ENCODE measurements at regions not wholly inside any gene's neighbourhood (a gene's known extent, or its start where the extent isn't known, plus 50 kb on each side); places are given as distances from the start of the nearest gene placed in this dataset.
"Not testable (repeated sequence)": the region's sequence is repeated elsewhere in the genome, so short reads cannot be mapped to it uniquely, and the experiment has no call there.

DNA sequence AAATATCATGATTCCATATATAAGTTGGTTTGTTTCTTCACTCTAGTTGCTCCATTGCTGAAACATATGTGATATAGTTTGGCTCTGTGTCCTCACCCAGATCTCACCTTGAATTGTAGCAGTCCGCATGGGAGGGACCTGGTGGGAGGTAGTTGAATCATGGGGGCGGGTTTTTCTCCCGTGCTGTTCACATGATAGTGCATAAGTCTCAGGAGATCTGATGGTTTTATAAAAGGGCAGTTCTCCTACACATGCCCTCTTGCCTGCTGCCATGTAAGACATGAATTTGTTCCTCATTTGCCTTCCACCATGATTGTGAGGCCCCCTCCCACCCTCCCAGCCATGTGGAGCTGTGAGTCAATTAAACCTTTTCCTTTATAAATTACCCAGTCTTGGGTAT, 915.5 kb downstream of the KCNJ2 start:
- Mint-ChIP-seq H3K9me3 (peaks cover 0 to 18% (median 5%) of the 10 kb centered on the region in 5 donors), H3K4me1 (no peaks in the 10 kb centered on the region), H3K36me3 (no peaks in the 10 kb centered on the region), H3K27ac (no peak overlapping the region), H3K4me3 (no peak overlapping the region), H3K27me3 (no peaks in the 10 kb centered on the region)
- Histone ChIP-seq H3K27me3 (ENCODE audit: insufficient read depth, low read length, poor library complexity, severe bottlenecking) (no peaks in the 10 kb centered on the region), H3K4me1 (ENCODE audit: insufficient read depth, low read length) (no peaks in the 10 kb centered on the region), H3K9me3 (ENCODE audit: low read length) (no peaks in the 10 kb centered on the region), H3K4me3 (ENCODE audit: low read length) (no peak overlapping the region), H3K36me3 (ENCODE audit: insufficient read depth, low read length) (no peaks in the 10 kb centered on the region), H3K27ac (ENCODE audit: low read depth, low read length) (no peak overlapping the region)
- ChIA-PET POLR2A (no interaction called here), CTCF (no interaction called here)
- DNase-seq: no peak

DNA sequence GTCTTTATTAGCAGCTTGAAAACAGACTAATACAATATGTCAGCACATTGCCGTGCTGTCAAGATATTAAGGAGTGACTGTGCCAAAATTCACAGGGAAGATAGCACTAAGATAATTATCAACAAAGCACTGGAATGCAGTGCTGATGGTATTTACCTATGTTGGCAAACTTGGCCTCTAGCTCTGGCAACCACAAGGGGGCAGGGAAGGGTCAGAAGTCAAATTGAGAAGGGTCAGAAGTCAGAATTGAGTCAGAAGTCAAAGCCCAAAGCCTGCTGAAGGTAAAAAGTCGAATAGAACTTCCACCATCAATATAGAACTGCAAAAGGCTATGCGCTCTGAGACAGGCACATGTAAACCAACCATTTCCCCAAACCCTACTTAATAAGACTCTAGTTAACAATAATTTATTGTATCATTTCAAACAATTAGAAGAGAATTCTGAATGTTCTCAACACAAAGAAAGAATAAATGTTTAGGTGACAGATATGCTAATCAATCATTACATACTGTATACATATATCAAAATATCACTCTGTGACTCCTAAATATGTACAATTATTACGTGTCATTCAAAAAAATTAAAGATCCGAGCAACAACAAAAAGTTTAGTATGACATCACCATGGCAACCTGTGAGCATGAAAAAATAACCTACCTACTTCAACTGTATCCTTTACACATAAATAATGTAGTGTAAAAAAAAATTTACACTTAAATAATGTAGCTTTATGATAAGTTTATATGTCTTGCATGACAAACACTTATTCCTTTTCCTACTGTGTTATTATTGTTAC, 916.1 kb downstream of the KCNJ2 start:
- Mint-ChIP-seq H3K27me3 (no peaks in the 10 kb centered on the region), H3K36me3 (no peaks in the 10 kb centered on the region), H3K27ac (no peak overlapping the region), H3K9me3 (peaks cover 0 to 18% (median 2%) of the 10 kb centered on the region in 5 donors), H3K4me3 (no peak overlapping the region), H3K4me1 (no peaks in the 10 kb centered on the region)
- H3K27me3 ChIP-seq (ENCODE audit: insufficient read depth, low read length, poor library complexity, severe bottlenecking): no peaks in the 10 kb centered on the region
- H3K4me3 ChIP-seq (ENCODE audit: low read length): no peak overlapping the region
- ChIA-PET POLR2A (no interaction called here), CTCF (no interaction called here)
- no peak overlapping the region for H3K27ac ChIP-seq (ENCODE audit: low read depth, low read length)
- H3K9me3 ChIP-seq (ENCODE audit: low read length): no peaks in the 10 kb centered on the region
- DNase-seq: no peak
- no peaks in the 10 kb centered on the region for H3K36me3 ChIP-seq (ENCODE audit: insufficient read depth, low read length)
- H3K4me1 ChIP-seq (ENCODE audit: insufficient read depth, low read length): no peaks in the 10 kb centered on the region

DNA sequence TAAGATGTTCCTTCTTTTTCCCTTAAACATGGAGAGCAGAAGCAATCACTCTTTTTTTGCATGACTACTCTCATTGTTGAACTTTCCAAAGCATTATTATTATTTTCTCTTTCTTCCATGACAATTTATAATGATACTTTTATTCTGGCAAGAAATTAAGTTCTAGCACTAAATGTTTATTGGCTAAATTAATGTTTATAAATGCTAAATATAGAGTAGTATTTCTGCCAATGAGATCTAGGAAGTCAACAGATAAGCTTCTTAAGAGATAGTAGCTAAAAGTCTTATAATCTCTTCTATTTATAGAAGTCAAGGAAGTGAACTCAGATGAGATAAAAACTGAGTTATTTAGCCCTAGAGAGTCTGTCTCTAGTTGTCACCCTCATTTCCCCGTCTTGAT, 920.1 kb downstream of the KCNJ2 start:
- Histone ChIP-seq H3K4me3 (ENCODE audit: low read length) (no peak overlapping the region), H3K27me3 (ENCODE audit: insufficient read depth, low read length, poor library complexity, severe bottlenecking) (no peaks in the 10 kb centered on the region), H3K36me3 (ENCODE audit: insufficient read depth, low read length) (no peaks in the 10 kb centered on the region), H3K9me3 (ENCODE audit: low read length) (no peaks in the 10 kb centered on the region), H3K27ac (ENCODE audit: low read depth, low read length) (no peak overlapping the region), H3K4me1 (ENCODE audit: insufficient read depth, low read length) (no peaks in the 10 kb centered on the region)
- no peak for DNase-seq
- Mint-ChIP-seq H3K36me3 (no peaks in the 10 kb centered on the region), H3K27me3 (no peaks in the 10 kb centered on the region), H3K27ac (no peak overlapping the region), H3K4me3 (no peak overlapping the region), H3K9me3 (peaks cover 7 to 32% (median 9%) of the 10 kb centered on the region in 5 donors), H3K4me1 (no peaks in the 10 kb centered on the region)
- ChIA-PET POLR2A (no interaction called here), CTCF (no interaction called here)

DNA sequence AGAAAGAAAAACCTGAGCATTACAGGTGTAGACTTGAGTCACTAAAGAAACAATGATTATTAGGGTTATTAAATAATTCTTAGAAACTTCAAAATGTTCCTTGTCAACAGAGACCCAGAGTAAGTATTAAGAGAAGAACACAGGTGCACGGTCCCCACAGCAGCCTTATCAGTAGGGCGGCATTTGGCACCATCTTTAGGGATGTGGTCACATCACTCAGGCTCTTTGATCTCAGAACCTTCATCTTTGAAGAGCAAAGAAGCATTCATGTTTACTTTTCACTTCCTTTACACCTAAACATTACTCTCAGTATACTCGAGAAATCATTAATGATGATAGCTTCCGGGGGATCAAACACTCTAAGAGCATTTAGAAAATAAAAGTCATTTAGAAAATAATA, 928.7 kb downstream of the KCNJ2 start:
- peaks cover 4 to 30% (median 9%) of the 10 kb centered on the region in 5 donors for H3K9me3 Mint-ChIP-seq
- POLR2A ChIA-PET: no interaction called here

DNA sequence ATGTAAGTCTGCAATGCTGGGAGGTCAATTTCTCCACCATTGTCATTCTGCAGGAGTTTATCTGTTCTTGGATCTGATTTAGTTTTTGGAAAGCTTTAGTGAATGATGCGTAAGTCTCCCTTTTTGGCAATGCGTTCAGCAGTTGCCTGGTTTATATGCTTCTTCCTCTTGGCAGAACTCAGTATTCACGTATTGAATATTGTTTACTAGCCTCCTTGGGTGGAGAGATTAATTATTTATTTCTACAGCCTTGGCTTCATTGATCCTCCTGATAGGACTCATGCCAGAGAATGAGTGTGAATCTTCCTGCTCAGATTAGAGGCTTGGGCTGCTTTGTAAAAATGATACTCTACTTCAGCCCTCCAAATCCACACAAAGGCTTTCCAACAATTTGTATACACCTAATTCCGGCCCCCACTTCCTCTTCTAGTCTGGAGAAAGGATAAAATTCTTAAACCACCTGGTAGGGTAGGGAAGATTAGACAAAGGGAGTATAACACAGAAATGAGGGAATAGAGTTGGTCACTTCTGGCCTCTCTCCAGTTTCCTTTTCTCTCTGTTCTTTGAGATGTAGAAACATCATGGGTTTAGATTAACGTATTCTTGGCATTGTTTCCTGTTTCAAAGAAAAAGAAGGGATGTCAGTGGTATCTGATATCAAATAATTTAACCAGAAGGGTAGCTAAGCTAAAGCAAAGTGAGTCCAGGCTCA, 929.8 kb downstream of the KCNJ2 start:
- Histone ChIP-seq H3K27ac (ENCODE audit: low read depth, low read length) (no peak overlapping the region), H3K9me3 (ENCODE audit: low read length) (no peaks in the 10 kb centered on the region), H3K4me3 (ENCODE audit: low read length) (no peak overlapping the region), H3K4me1 (ENCODE audit: insufficient read depth, low read length) (no peaks in the 10 kb centered on the region), H3K27me3 (ENCODE audit: insufficient read depth, low read length, poor library complexity, severe bottlenecking) (no peaks in the 10 kb centered on the region), H3K36me3 (ENCODE audit: insufficient read depth, low read length) (no peaks in the 10 kb centered on the region)
- no peak overlapping the region for H3K4me3 Mint-ChIP-seq
- no peaks in the 10 kb centered on the region for H3K36me3 Mint-ChIP-seq
- CTCF ChIA-PET: no interaction called here
- H3K4me1 Mint-ChIP-seq: no peaks in the 10 kb centered on the region
- no peaks in the 10 kb centered on the region for H3K27me3 Mint-ChIP-seq
- POLR2A ChIA-PET: no interaction called here
- H3K9me3 Mint-ChIP-seq: peaks cover 4 to 32% (median 5%) of the 10 kb centered on the region in 5 donors
- no peak for DNase-seq
- no peak overlapping the region for H3K27ac Mint-ChIP-seq

More for the DNA sequence above, 928.7 kb downstream of the KCNJ2 start:
- DNase-seq: no peak
- H3K27me3 ChIP-seq (ENCODE audit: insufficient read depth, low read length, poor library complexity, severe bottlenecking): no peaks in the 10 kb centered on the region
- no peaks in the 10 kb centered on the region for H3K4me1 ChIP-seq (ENCODE audit: insufficient read depth, low read length)
- no peak overlapping the region for H3K4me3 ChIP-seq (ENCODE audit: low read length)
- CTCF ChIA-PET: no interaction called here
- Mint-ChIP-seq H3K4me1 (no peaks in the 10 kb centered on the region), H3K4me3 (no peak overlapping the region), H3K27ac (no peak overlapping the region), H3K27me3 (no peaks in the 10 kb centered on the region), H3K36me3 (no peaks in the 10 kb centered on the region)
- no peaks in the 10 kb centered on the region for H3K36me3 ChIP-seq (ENCODE audit: insufficient read depth, low read length)
- H3K9me3 ChIP-seq (ENCODE audit: low read length): no peaks in the 10 kb centered on the region
- H3K27ac ChIP-seq (ENCODE audit: low read depth, low read length): no peak overlapping the region

DNA sequence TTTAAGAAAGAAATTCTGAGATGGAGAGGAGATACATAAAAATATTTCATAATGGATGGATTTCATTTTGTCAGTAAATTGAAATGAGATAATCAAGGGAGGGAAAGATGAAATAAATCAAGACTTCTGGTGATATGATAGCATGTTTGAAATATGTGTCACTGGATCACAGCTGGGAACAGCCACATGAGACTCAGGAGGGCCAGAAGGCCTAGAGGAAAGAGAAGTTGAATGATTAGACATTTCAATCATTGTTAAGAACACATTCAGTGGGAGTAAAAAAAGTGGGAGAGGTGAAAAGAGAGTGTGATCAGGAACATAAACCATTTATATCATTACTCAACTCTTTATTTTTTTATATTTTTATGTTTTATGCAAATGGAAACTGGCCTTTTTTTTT, 933.4 kb downstream of the KCNJ2 start:
- Histone ChIP-seq H3K36me3 (ENCODE audit: insufficient read depth, low read length) (no peaks in the 10 kb centered on the region), H3K27ac (ENCODE audit: low read depth, low read length) (no peak overlapping the region), H3K9me3 (ENCODE audit: low read length) (no peaks in the 10 kb centered on the region), H3K4me1 (ENCODE audit: insufficient read depth, low read length) (no peaks in the 10 kb centered on the region), H3K27me3 (ENCODE audit: insufficient read depth, low read length, poor library complexity, severe bottlenecking) (no peaks in the 10 kb centered on the region), H3K4me3 (ENCODE audit: low read length) (no peak overlapping the region)
- H3K27me3 Mint-ChIP-seq: no peaks in the 10 kb centered on the region
- no peak overlapping the region for H3K4me3 Mint-ChIP-seq
- no peaks in the 10 kb centered on the region for H3K4me1 Mint-ChIP-seq
- DNase-seq: no peak
- CTCF ChIA-PET: no interaction called here
- H3K9me3 Mint-ChIP-seq: peaks cover 0 to 24% (median 5%) of the 10 kb centered on the region in 5 donors
- no peak overlapping the region for H3K27ac Mint-ChIP-seq
- no peaks in the 10 kb centered on the region for H3K36me3 Mint-ChIP-seq
- POLR2A ChIA-PET: no interaction called here

DNA sequence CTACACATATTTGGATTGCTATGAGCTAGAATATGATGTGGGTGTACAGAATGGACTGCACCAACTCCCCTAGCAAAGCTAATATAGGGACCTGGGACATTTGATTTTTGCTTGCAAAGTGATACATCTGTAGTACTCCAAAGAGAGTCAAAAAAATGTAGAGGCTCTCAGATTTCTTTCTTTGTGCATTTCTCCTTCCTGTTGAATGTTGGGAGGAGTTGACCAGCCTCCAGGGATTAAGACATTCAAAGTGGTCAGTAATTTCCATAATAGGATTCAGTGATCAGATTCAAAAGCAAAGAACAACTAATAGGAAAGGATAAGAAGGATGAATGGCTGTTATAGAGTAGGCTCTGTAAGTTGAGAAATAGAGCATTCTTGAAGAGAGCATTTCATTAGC, 934.9 kb downstream of the KCNJ2 start:
- Mint-ChIP-seq H3K9me3 (peaks cover 0 to 25% (median 5%) of the 10 kb centered on the region in 5 donors), H3K4me1 (no peaks in the 10 kb centered on the region), H3K36me3 (no peaks in the 10 kb centered on the region), H3K27me3 (no peaks in the 10 kb centered on the region), H3K4me3 (no peak overlapping the region), H3K27ac (no peak overlapping the region)
- CTCF ChIA-PET: no interaction called here
- Histone ChIP-seq H3K9me3 (ENCODE audit: low read length) (no peaks in the 10 kb centered on the region), H3K36me3 (ENCODE audit: insufficient read depth, low read length) (no peaks in the 10 kb centered on the region), H3K27me3 (ENCODE audit: insufficient read depth, low read length, poor library complexity, severe bottlenecking) (no peaks in the 10 kb centered on the region), H3K4me1 (ENCODE audit: insufficient read depth, low read length) (no peaks in the 10 kb centered on the region), H3K27ac (ENCODE audit: low read depth, low read length) (no peak overlapping the region), H3K4me3 (ENCODE audit: low read length) (no peak overlapping the region)
- DNase-seq: no peak
- POLR2A ChIA-PET: no interaction called here

DNA sequence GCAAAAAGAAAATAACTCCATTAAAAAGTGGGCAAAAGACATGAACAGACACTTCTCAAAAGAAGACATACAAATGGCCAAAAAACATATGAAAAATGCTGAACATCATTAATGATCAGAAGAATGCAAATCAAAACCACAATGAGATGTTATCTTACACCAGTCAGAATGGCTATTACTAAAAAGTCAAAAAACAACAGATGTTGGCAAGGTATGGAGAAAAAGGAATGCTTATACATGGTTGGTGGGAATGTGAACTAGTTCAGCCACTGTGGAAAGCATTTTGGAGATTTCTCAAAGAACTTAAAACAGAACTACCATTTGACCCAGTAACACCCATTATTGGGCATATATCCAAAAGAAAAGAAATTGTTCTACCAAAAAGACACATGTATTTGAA, 936.7 kb downstream of the KCNJ2 start:
- H3K4me1 Mint-ChIP-seq; H3K9me3 ChIP-seq (ENCODE audit: low read length); H3K36me3 ChIP-seq (ENCODE audit: insufficient read depth, low read length); CTCF ChIA-PET; H3K4me3 ChIP-seq (ENCODE audit: low read length); H3K27ac ChIP-seq (ENCODE audit: low read depth, low read length); POLR2A ChIA-PET; H3K27me3 ChIP-seq (ENCODE audit: insufficient read depth, low read length, poor library complexity, severe bottlenecking); H3K27me3 Mint-ChIP-seq; H3K4me1 ChIP-seq (ENCODE audit: insufficient read depth, low read length); H3K27ac Mint-ChIP-seq; DNase-seq; H3K36me3 Mint-ChIP-seq; H3K4me3 Mint-ChIP-seq: not testable (repeated sequence)
- peaks cover 1 to 22% (median 3%) of the 10 kb centered on the region in 5 donors for H3K9me3 Mint-ChIP-seq

Measured in CD8-positive, alpha-beta memory T cell (primary cell).